ENCODE measurements at regions not wholly inside any gene's neighbourhood (a gene's known extent, or its start where the extent isn't known, plus 50 kb on each side); places are given as distances from the start of the nearest gene placed in this dataset.

GRCh38 chr11:42657169-42657568 lies 654.6 kb upstream of the API5 start:
- WGBS: 36% methylated on average over 3 of the region's 3 CpGs
- H3K27ac ChIP-seq: no peak overlapping the region
- H3K4me1 ChIP-seq: no peaks in the 10 kb centered on the region
- H3K27me3 ChIP-seq: no peaks in the 10 kb centered on the region
- no peak overlapping the region for H3K4me3 ChIP-seq
- no peaks in the 10 kb centered on the region for H3K36me3 ChIP-seq
- DNase-seq (ENCODE audit: low spot score in 2 of 2): no peak
- TF ChIP-seq POLR2A (IDR thresholded peaks at IDR 0.05) (no peak), EP300 (IDR thresholded peaks at IDR 0.05) (no peak), POLR2AphosphoS5 (IDR thresholded peaks at IDR 0.05) (no peak), CTCF (IDR thresholded peaks at IDR 0.05) (no peak)
- H3K9me3 ChIP-seq: peaks cover 3% of the 10 kb centered on the region

- Histone ChIP-seq H3K4me3 (no peak overlapping the region), H3K4me1 (no peaks in the 10 kb centered on the region), H3K36me3 (no peaks in the 10 kb centered on the region), H3K9me3 (no peaks in the 10 kb centered on the region), H3K27me3 (no peaks in the 10 kb centered on the region), H3K27ac (no peak overlapping the region)
- WGBS: 69% methylated on average over 2 of the region's 2 CpGs
- no peak for DNase-seq (ENCODE audit: low spot score in 2 of 2)
- TF ChIP-seq CTCF (IDR thresholded peaks at IDR 0.05) (no peak), POLR2AphosphoS5 (IDR thresholded peaks at IDR 0.05) (no peak), POLR2A (IDR thresholded peaks at IDR 0.05) (no peak), EP300 (IDR thresholded peaks at IDR 0.05) (no peak)
Measured at GRCh38 chr11:42661942-42662341, 649.9 kb upstream of the API5 start.

- no peak for DNase-seq (ENCODE audit: low spot score in 2 of 2)
- no peak for TF ChIP-seq POLR2A (IDR thresholded peaks at IDR 0.05)
- no peak for TF ChIP-seq POLR2AphosphoS5 (IDR thresholded peaks at IDR 0.05)
- TF ChIP-seq CTCF (IDR thresholded peaks at IDR 0.05): no peak
- TF ChIP-seq EP300 (IDR thresholded peaks at IDR 0.05): no peak
- H3K9me3 ChIP-seq: no peaks in the 10 kb centered on the region
- no peak overlapping the region for H3K27ac ChIP-seq
- no peaks in the 10 kb centered on the region for H3K4me1 ChIP-seq
- no peaks in the 10 kb centered on the region for H3K27me3 ChIP-seq
- 69% methylated on average over 7 of the region's 7 CpGs for WGBS
- H3K4me3 ChIP-seq: no peak overlapping the region
- H3K36me3 ChIP-seq: no peaks in the 10 kb centered on the region
Measured at GRCh38 chr11:42669248-42669976, 642.4 kb upstream of the API5 start.

- H3K4me1 ChIP-seq: no peaks in the 10 kb centered on the region
- H3K27me3 ChIP-seq: no peaks in the 10 kb centered on the region
- H3K9me3 ChIP-seq: no peaks in the 10 kb centered on the region
- no peak for DNase-seq (ENCODE audit: low spot score in 2 of 2)
- H3K27ac ChIP-seq: no peak overlapping the region
- H3K36me3 ChIP-seq: no peaks in the 10 kb centered on the region
- TF ChIP-seq CTCF (IDR thresholded peaks at IDR 0.05) (no peak), POLR2AphosphoS5 (IDR thresholded peaks at IDR 0.05) (no peak)
- 72% methylated on average over 2 of the region's 2 CpGs for WGBS
- no peak overlapping the region for H3K4me3 ChIP-seq
Measured at GRCh38 chr11:42674436-42674835, 637.4 kb upstream of the API5 start.

GRCh38 chr11:42707541-42707940 lies 604.3 kb upstream of the API5 start:
- Histone ChIP-seq H3K4me3 (no peak overlapping the region), H3K9me3 (no peaks in the 10 kb centered on the region), H3K27me3 (no peaks in the 10 kb centered on the region), H3K36me3 (no peaks in the 10 kb centered on the region), H3K4me1 (no peaks in the 10 kb centered on the region), H3K27ac (no peak overlapping the region)
- TF ChIP-seq EP300 (IDR thresholded peaks at IDR 0.05): no peak
- TF ChIP-seq POLR2AphosphoS5 (IDR thresholded peaks at IDR 0.05): no peak
- no peak for TF ChIP-seq POLR2A (IDR thresholded peaks at IDR 0.05)
- no peak for TF ChIP-seq CTCF (IDR thresholded peaks at IDR 0.05)
- 72% methylated on average over 2 of the region's 2 CpGs for WGBS
- no peak for DNase-seq (ENCODE audit: low spot score in 2 of 2)

All from suprapubic skin (tissue), 4 donors.